ENCODE measurements at regions not wholly inside any gene's neighbourhood (a gene's known extent, or its start where the extent isn't known, plus 50 kb on each side); places are given as distances from the start of the nearest gene placed in this dataset.

DNA sequence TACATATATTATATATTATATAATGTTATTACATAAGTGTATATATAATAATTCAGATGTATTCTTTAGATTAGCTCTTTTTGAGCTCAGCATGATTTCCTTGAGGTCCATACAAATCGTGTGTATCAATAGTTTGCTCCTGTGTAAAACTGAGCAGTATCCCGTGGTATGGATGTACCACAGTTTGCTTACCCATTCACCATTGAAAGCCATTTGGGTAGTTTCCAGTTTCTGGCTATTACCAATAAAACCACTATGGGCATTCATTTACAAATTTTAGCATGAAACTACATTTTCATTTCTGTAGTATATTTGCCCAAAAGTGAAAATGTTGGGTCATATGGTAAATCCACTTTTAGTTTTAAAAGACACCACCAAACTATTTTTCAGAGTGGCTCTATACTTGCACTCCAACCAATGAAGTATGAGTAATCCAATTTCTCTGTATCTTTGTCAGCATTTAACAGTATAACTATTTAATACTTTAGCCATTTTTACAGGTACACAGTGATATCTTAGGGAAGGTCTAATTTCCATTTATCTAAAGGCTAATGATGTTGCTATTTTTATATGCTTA is 1361.4 kb upstream of the GBE1 start:
- in situ Hi-C loops (cut with MboI; ENCODE audit: low pct_unique_long_range_greater_than_20kb, low sequenced_read_pairs): no loop called here
- no peak for DNase-seq

DNA sequence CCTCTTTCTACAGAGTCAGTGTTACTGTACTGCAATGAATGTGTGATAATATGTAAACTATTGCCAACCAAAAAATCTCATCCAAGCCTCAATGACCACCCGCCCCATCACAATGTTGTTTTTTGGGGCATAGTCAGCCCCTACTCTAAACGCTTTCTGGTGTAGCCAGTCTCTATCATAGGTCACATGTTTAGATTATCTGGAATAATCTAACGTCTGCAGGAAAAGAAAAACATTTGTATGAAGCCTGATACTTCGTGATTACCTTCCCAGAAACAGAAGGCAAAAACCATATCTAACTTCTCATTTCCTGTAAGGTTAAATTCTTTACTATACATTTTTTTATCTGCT is 1331.8 kb upstream of the GBE1 start:
- DNase-seq: no peak
- in situ Hi-C loops (cut with MboI; ENCODE audit: low pct_unique_long_range_greater_than_20kb, low sequenced_read_pairs): no loop called here

DNA sequence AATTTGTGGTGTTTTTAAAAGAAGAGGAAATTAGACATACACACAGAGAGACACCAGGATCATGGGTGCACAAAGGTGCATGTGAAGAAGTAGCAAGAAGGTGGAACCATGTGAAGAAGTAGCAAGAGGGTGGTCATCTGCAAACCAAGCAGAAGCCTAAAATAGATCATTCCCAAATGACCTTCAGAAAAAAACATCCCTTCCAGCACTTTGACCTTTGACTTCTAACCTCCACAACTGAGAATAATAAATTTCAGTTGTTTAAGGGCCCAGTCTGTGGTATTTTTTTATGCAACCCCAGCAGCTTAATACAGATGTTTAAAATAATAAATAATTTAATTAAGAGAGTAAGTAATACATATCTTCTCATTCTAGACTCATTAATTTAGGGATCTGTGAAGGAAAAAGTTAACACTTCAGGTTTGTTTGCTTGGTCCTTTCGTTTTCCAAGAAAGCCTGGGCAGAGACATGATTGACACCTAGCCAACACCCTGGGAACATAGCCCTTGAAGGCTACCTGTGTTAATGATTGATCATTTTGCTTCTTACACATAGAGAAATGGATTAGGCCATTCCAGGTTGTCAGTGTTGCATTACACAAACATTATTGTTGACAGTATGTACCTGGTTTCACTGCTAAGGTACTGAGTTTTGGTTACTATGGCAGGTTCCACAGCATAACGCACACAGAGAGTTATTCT is 1331.2 kb upstream of the GBE1 start:
- DNase-seq: no peak
- in situ Hi-C loops (cut with MboI; ENCODE audit: low pct_unique_long_range_greater_than_20kb, low sequenced_read_pairs): no loop called here

DNA sequence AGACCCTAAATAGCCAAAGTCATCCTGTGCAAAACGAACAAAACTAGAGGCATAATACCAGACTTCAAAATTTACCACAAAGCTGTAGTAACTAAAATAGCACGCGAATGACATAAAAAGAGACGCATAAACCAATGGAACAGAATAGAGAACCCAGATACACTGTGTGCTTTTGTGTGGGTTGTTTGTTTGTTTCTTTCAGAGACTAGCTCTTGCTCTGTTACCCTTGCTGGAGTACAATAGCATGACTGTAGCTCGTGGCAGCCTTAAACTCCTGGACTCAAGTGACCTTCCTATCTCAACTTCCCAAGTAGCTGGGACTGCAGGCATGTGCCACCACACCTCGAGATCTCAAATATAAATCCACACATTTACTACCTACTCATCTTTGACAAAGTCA is 1314.6 kb upstream of the GBE1 start:
- DNase-seq: no peak
- in situ Hi-C loops (cut with MboI; ENCODE audit: low pct_unique_long_range_greater_than_20kb, low sequenced_read_pairs): no loop called here

DNA sequence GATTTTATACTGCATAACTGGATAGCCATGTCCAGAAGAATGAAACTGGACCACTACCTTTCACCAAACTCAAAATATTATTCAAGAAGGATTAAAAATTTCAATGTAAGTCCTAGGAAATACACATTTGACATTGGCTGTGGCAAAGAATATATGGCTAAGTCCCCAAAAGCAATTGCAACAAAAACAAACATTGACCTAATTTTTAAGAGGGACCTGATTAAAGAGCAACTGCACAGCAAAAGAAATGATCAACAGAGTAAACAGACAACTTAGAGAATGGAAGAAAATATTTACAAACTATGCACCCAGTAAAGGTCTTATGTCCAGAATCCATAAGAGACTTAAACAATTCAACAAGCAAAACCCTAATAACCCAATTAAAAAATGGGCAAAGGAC is 1313.0 kb upstream of the GBE1 start:
- in situ Hi-C loops (cut with MboI; ENCODE audit: low pct_unique_long_range_greater_than_20kb, low sequenced_read_pairs): no loop called here
- DNase-seq: no peak

DNA sequence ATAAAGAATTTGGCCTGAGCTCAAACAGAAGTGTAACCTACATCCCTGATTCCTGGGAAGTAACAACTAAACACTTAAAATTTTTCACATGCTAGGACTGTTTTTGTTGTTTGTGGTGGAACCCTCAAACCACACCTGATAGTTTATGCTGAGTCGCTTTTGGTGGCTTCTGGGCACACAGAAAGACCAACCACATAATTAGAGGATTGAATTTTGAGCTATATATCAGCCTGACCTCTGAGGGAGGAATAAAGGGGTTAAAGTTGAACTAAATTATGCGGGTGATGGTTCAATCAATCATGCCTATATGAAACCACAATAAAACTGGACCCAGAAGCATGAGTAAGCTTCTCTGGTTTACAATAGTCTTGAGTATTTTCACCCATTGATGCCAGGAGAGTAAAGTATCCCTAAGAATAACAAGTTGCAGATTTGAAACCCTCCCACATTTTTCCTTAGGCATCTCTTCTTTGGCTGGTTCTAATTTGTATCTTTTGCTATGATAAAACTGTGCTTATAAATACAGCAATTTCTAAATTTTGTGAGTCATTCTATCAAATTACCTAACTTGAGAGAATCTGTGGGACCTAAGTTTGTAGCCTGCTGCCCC is 1304.5 kb upstream of the GBE1 start:
- DNase-seq: no peak
- in situ Hi-C loops (cut with MboI; ENCODE audit: low pct_unique_long_range_greater_than_20kb, low sequenced_read_pairs): no loop called here

DNA sequence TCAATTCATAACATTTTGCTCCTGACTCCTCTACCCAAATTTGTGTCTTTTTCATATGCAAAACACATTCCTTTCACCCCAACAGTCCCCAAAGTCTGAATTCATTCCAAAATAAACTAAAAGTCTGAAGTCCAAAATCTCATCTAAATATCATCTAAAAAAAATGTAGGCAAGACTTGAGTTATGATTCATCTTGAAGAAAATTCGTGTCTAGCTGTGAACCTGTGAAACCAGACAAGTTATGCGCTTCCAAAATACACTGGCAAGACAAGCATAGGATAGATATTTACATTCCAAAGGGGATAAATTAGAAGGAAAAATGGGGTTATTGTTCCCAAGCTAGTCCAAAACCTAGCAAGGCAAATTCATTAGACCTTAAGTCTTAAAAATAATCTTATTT is 1302.0 kb upstream of the GBE1 start:
- in situ Hi-C loops (cut with MboI; ENCODE audit: low pct_unique_long_range_greater_than_20kb, low sequenced_read_pairs): no loop called here
- no peak for DNase-seq

DNA sequence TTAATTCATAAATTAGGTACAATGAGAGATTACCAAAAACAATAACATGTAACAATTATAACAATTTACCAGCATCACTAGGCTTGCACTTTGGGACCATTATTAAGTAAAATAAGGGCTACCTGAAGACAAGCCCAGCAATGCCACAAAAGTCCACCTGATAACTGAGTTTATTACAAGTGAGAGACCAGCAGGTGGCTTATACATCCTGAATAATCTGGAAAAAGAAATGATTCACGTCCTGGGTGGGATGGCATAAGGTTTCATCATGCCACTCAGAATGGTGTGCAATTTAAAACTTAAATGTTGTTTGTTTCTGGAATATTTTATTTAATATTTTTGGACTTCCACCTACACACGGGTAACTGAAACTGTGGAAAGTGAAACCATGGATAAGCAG is 1287.1 kb upstream of the GBE1 start:
- in situ Hi-C loops (cut with MboI; ENCODE audit: low pct_unique_long_range_greater_than_20kb, low sequenced_read_pairs): no loop called here
- DNase-seq: no peak

DNA sequence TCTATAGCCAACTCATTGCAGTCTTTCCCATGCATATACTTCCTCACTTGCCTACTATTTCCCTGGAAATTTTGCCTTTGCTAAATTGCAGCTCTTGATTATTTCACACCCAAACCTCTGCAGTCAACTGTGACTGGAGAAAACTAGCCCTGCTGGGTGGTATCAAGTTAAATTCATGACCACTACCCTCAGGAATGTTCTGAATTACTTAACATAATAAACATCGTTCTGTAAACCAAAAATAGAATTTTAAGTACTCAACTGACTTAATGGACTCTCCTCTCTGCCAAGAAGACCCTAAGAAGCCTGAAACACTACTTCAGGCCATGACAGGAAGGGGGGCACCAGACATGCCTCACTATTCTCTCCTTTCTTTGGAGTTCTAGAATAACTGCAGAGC is 1278.0 kb upstream of the GBE1 start:
- no peak for DNase-seq
- in situ Hi-C loops (cut with MboI; ENCODE audit: low pct_unique_long_range_greater_than_20kb, low sequenced_read_pairs): no loop called here

DNA sequence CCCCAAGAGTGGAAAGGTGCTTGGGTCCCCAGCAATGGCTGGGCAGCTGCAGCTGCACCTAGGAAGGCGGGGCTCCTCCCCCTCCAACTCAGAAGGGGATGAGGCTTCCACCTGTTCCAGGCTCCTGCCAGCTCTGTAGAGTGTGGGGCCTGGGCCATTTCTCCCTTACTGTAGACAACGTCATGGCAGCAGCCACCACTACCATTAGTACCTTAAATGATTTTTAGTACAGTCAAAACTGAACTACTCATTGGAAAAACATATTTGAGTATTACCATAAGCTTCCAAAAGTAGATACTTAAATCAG is 1274.2 kb upstream of the GBE1 start:
- DNase-seq: no peak
- in situ Hi-C loops (cut with MboI; ENCODE audit: low pct_unique_long_range_greater_than_20kb, low sequenced_read_pairs): no loop called here

DNA sequence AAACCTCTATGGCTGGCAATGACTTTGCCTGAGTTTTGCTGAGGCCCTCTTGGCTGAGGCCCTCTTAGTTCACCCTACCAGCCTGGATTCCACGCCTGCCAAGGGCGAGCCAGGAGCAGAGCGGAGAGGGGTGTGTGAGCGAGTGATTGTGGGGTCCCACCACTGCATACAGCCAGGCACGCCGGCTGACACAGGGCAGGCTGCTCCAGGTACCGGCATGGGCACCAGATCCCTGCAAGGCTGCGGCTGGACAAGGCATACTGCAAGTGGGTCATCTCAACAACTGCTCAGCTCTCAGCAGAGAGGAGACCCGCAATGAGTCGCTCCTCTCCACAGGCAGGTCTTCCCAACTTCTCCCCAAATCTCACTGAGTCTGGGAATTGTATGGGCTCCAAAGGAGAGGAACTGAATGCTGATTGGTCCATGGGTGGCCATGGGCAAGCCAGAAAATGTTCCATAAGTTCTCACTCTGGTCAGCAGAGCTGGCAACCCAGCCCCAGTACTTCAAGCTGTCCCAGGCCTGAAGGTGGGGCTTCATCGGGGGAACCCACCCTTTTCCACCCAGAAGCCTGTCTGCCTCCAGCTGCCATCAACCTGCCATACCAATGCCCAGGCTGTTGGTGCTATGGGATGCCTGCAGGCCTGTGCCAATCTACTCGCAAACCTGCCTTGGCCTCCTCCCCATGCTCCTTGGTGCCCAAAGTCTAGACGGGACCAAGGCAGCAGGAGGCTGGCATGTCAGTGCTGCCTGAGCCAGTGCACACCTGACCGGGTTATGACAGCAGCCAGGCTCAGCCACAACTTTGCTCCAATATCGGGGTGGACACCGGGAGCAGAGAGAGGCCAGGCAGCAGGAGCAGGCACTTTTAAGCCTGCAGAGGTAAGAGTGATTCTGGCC is 1273.6 kb upstream of the GBE1 start:
- no peak for DNase-seq
- in situ Hi-C loops (cut with MboI; ENCODE audit: low pct_unique_long_range_greater_than_20kb, low sequenced_read_pairs): no loop called here

DNA sequence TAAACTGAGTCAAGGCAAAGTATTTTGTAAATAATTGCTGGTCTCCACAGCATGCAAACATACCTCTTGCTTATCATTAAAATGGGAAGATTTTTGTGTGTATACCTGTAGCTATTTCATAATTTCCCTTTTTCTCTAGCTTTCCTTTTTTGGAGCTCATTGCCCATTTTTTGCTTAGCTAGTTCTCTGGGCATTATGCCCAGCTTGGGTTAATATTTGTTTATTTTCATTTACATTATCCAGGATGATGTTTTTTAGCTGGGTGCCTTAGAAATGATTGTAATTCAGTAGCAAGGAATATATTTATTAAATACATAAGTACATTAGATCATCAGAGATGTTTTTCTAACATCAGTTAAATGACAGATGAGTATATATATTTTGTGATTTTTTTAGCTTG is 1271.7 kb upstream of the GBE1 start:
- no peak for DNase-seq
- in situ Hi-C loops (cut with MboI; ENCODE audit: low pct_unique_long_range_greater_than_20kb, low sequenced_read_pairs): no loop called here

DNA sequence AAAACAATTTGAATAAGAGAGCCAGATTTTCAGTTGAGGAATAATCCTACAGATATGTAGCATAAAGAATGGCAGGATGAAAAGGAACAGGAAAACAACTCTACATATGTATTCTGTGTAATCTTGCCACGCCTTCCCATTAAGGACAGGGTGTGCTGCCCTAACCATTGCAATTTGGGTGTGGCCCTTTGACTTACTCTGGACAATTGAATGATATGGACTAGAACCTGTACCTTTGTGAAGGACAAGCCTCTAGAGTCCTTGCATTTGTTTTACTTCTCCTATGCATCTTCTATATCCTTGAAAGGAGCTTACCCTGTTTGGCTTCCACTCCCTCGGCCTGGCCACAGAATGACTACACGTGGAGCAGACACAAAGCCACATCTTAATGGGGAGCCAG is 1261.6 kb upstream of the GBE1 start:
- in situ Hi-C loops (cut with MboI; ENCODE audit: low pct_unique_long_range_greater_than_20kb, low sequenced_read_pairs): no loop called here
- no peak for DNase-seq

DNA sequence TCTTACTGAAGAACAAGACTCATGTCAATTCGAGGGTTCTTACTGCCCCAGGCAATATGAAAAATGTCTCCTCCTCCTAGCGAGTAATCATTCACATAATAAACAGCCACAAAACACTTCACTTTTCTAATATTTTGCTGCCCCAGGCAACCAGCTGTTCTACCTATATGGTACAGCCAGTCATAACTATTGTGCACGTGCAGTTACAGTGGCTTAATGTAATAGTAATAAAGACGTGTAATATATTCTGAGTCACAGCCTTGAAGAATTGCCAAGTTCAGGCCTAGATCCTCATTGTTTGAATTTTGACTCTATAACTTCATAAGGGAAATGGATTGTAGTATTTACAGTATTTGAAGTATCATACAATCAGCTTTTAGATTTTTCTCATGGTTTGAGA is 1250.0 kb upstream of the GBE1 start:
- DNase-seq: no peak
- in situ Hi-C loops (cut with MboI; ENCODE audit: low pct_unique_long_range_greater_than_20kb, low sequenced_read_pairs): no loop called here

DNA sequence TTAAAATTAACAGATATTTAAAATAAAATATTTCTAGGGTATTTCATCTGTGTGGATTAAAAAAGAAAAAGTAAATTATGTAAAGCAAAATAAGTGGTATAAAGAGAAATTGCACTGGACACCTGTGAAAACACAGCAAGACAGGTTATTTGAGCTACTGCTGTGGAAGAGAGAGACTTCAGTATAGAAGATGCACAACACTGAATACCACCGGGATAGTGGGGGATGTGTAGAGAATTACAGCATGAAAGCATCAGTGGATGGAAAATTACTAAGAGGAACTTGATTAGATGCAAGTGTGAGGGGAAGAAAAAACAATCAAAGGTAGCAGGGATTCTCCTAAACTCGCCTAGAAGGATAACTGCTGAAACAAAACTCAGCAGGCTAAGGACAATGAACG is 1242.5 kb upstream of the GBE1 start:
- no peak for DNase-seq
- in situ Hi-C loops (cut with MboI; ENCODE audit: low pct_unique_long_range_greater_than_20kb, low sequenced_read_pairs): no loop called here

DNA sequence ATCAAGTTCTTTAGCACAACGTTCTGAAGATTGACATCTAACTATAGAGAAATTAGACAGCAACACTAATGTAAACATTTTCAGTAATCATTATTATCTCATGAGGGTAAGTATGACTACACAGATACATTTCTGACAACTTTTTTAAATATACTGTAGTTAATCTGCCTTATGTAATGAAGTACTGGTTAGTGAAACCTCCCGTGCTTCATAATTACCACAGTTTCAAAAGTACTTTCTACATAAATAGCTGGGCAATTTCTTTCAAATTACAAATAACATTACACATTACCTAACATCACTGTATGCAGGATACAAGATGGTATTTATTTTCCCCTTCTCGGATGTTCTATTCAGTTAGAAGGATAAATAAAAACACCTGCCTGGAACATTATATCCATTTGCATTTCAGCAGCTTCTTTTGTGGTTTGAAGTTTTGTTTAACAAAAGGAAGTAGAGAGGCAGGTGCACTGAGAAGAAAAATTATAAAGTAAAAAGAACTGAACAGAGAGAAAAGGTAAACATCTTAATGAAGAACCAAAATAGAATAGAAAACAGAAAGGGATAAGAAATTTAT is 1241.5 kb upstream of the GBE1 start:
- no peak for DNase-seq
- in situ Hi-C loops (cut with MboI; ENCODE audit: low pct_unique_long_range_greater_than_20kb, low sequenced_read_pairs): no loop called here

DNA sequence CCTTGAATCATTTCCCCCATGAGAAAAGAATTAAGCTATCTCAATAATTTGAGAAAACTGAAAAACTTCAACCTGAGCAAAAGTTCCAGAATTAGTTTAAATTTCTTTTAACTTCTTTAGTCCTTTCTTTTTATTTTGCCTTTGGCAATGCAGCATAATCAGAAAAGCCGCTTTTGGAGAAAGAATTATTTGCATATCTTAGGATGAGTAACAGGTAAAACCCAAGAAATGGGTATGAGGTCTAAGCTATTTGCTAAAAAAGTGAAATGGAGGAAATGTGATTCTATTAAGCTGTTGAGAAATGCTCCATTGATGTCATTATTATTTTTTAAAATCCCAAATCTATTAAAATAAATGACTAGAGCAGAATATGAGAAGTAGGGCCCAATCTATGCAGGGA is 1238.3 kb upstream of the GBE1 start:
- no peak for DNase-seq
- in situ Hi-C loops (cut with MboI; ENCODE audit: low pct_unique_long_range_greater_than_20kb, low sequenced_read_pairs): no loop called here

DNA sequence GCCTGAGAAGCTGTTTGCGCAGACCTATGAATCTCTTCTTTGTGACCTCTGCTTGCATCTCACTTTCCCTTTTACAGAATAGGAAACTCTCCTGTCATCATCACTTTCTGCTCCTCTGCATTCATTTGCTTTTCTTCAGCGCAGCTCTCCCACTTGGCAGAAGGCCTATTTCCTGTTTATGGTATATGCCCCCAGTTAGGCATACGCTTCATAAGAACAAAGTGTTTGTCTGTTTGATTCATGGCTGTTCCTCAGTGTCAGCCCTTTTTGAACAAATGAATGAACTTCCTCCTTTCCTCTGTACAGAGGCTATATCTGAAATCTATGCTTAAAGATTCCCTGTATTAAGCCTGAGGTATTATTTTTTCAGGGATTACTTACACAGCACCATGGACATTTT is 1216.9 kb upstream of the GBE1 start:
- DNase-seq: no peak
- in situ Hi-C loops (cut with MboI; ENCODE audit: low pct_unique_long_range_greater_than_20kb, low sequenced_read_pairs): no loop called here

DNA sequence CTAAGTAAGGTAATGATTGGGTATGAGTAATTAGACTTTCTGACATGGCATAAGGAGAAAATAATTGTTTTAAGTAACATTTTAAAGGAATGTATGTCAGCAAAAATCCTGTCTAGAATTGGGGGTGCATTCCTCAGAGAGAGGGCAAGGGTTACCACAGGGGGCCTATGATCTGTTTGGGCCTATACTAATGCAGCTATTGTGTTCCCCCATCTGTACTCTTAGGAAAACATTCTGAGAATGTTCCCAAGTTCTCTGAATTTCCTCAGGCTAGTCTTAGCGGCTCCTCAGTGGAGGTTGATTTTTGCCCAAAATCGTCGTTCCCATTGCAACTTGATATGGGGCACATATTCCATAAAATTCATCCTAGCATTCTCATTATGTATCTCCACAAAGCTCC is 1216.4 kb upstream of the GBE1 start:
- in situ Hi-C loops (cut with MboI; ENCODE audit: low pct_unique_long_range_greater_than_20kb, low sequenced_read_pairs): no loop called here

DNA sequence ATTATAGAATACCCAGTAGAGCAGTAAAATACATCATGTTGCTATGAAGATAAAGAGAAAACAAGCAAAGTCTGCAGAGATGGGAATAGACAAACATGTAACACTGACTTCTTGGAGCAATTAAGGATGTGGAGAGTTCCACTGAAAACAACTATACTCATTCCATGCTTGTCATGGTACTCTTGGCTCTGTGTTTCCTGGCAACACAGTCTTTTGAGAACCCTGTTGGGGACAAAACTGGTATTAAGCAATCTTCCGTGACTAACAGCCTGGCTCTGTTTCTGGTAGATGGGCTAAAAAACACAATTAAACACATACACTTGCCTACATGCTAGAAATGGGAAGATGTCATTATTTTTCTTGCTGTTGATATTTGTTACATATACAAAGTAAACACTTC is 1212.3 kb upstream of the GBE1 start:
- in situ Hi-C loops (cut with MboI; ENCODE audit: low pct_unique_long_range_greater_than_20kb, low sequenced_read_pairs): no loop called here
- no peak for DNase-seq

More for the DNA sequence above, 1216.4 kb upstream of the GBE1 start:
- no peak for DNase-seq
